Suprapubic skin (tissue), 4 donors: ENCODE measurements at regions not wholly inside any gene's neighbourhood (a gene's known extent, or its start where the extent isn't known, plus 50 kb on each side); places are given as distances from the start of the nearest gene placed in this dataset.
"Not testable (repeated sequence)": the region's sequence is repeated elsewhere in the genome, so short reads cannot be mapped to it uniquely, and the experiment has no call there.

Source experiments
- EP300 ChIP-seq: sonication (generic); formaldehyde crosslinking; IDR thresholded peaks from one replicate; pipeline ENCODE4 v1.6.1; 2017; ENCODE audit warnings: antibody characterized with exemption
- POLR2A ChIP-seq, 2 donors: fragments of 450-650 bp; IDR thresholded peaks; one replicate each; pipeline ENCODE4 v1.6.1; 2017; ENCODE audit warnings: antibody characterized with exemption in 2 of 2, mild to moderate bottlenecking in 2 of 2, moderate library complexity in 2 of 2
- POLR2AphosphoS5 ChIP-seq, 3 donors: sonication (generic); formaldehyde crosslinking; IDR thresholded peaks; one replicate each; pipeline ENCODE4 v1.6.1; 2017; ENCODE audit warnings: antibody characterized with exemption in 3 of 3
- TF ChIP-seq, protein P1 (sequence below), 2 donors: fragments of 200-600 bp in 1 of 2; fragments of 450-650 bp in 1 of 2; sonication (generic) in 1 of 2; IDR thresholded peaks; one replicate each; pipeline ENCODE4 v1.5.1; 2016 to 2019; ENCODE audit warnings: antibody characterized with exemption in 2 of 2, mild to moderate bottlenecking in 1 of 2, moderate library complexity in 1 of 2

DNA sequence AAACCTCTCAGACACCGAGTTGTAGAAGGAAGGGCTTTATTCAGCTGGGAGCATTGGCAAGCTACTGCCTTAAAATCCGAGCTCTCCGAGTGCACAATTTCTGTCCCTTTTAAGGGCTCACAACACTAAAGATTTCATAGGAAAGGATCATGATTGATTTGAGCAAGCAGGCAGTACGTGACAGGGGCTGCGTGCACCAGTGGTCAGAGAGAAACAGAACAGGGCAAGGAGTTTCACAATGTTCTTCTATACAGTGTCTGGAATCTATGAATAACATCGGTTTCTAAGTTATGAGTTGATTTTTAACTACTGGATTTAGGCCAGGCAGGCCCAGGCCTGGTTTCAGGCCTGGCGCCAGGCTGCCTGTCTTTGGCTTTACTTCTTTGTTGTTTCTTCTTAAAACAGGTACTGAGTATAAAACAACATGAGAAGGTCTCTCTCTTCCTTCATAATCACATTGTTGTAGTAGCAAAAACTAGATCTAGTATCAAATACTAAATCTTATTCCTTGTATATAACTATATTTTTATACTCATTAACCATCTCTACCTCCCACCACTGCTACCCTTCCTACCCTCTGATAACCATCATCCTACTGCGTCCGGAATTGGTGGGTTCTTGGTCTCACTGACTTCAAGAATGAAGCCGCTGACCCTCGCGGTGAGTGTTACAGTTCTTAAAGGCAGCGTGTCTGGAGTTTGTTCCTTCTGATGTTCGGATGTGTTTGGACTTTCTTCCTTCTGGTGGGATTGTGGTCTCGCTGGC lies 1212.5 kb downstream of the OTOL1 start:
- not testable (repeated sequence) for TF ChIP-seq EP300; POLR2AphosphoS5 (IDR thresholded peaks at IDR 0.05); POLR2A (IDR thresholded peaks at IDR 0.05)
- TF ChIP-seq, protein P1, sequence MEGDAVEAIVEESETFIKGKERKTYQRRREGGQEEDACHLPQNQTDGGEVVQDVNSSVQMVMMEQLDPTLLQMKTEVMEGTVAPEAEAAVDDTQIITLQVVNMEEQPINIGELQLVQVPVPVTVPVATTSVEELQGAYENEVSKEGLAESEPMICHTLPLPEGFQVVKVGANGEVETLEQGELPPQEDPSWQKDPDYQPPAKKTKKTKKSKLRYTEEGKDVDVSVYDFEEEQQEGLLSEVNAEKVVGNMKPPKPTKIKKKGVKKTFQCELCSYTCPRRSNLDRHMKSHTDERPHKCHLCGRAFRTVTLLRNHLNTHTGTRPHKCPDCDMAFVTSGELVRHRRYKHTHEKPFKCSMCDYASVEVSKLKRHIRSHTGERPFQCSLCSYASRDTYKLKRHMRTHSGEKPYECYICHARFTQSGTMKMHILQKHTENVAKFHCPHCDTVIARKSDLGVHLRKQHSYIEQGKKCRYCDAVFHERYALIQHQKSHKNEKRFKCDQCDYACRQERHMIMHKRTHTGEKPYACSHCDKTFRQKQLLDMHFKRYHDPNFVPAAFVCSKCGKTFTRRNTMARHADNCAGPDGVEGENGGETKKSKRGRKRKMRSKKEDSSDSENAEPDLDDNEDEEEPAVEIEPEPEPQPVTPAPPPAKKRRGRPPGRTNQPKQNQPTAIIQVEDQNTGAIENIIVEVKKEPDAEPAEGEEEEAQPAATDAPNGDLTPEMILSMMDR (IDR thresholded peaks at IDR 0.05): not testable (repeated sequence)
